Epithelial cell of proximal tubule (primary cell): ENCODE measurements at regions not wholly inside any gene's neighbourhood (a gene's known extent, or its start where the extent isn't known, plus 50 kb on each side); places are given as distances from the start of the nearest gene placed in this dataset.
"Not testable (repeated sequence)": the region's sequence is repeated elsewhere in the genome, so short reads cannot be mapped to it uniquely, and the experiment has no call there.

Source experiments
- DNase-seq: peaks from one replicate; pipeline ENCODE4 v3.0.0-alpha.2; 2011; ENCODE audit warnings: low read depth
- H3K4me3 ChIP-seq: 2 replicates; pipeline ENCODE4 v1.5.1; 2011; ENCODE audit warnings: low read depth, mild to moderate bottlenecking, low read length
- CTCF ChIP-seq: conservative IDR thresholded peaks from 2 replicates; pipeline ENCODE4 v1.5.1; 2012; ENCODE audit warnings: low read depth, mild to moderate bottlenecking, low read length

DNA sequence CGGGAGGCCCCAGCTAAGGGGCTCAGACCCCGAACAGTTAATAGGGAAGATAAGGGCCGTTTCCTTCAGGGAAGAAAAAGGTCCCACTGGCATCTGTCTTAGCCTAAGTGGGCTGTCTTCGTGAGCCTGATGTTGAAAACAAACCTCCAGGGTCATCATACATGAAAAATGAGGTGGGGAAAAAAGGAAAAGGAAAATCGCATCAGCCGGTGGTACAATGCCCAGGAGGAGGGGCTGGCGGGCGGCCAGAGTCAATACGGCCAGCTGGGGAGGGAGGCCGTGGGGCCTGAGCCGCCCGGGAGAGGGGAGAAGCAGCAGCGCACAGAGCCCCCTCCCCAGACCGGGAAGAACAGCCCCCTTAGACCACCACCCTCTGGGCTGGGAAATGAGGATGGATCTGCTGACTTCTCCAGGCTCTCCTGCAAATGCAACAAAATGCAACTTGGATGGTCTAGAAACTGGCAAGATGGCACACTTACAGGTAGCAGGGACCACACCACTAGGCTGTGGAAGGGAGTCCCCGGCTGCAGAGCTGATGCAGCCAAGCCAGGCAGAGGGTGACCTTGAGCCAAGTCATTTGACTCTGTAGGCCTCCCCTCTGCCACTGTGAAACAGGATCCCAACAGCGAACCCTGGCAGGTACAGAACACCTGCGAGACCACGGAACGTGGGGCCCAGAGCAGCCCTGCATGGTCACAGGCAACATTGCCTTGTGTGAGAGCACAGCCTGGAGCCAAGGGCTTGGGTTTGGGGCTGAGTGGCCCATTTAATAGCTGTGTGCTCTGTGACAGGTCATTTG lies 448.5 kb downstream of the SOX9 start:
- no peak for DNase-seq
- H3K4me3 ChIP-seq, result no peak overlapping the region
- TF ChIP-seq CTCF, result no peak

DNA sequence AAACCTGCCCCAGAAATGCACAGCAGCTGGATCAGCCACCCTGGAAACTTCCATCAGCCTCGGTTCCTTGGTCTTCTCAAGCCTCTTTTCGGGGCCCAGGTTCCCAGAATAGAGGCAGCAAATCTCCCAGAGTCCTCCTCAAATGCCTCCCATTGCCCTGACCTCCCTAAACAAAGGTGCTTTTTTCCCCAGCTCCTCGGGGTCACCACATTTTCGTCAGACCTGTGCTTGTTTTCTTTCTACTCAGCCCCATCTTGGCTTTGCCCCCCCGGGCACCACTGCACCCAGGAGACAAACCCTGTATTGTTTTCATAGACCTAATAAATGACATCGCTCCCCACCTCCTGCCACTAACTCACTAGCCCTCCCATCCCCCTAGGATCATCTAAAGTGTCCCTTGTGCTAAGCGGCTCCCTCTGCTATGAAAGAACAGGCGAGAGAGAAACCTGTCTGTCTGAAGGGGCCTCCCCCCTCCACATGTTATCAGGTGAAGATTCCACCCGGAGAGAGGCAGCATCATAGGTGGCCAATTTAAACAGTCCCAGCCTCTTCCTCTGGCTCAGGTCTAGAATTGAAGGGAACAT lies 451.1 kb downstream of the SOX9 start:
- no peak overlapping the region for H3K4me3 ChIP-seq
- TF ChIP-seq CTCF, result no peak
- no peak for DNase-seq

- TF ChIP-seq CTCF, result no peak
- DNase-seq, result no peak
- H3K4me3 ChIP-seq, result no peak overlapping the region
Observed at GRCh38 chr17:72572604-72573491, 452.0 kb downstream of the SOX9 start.

GRCh38 chr17:72573492-72573801 lies 452.6 kb downstream of the SOX9 start:
- not testable (repeated sequence) for H3K4me3 ChIP-seq, DNase-seq

- no peak for DNase-seq
- TF ChIP-seq CTCF, result no peak
- H3K4me3 ChIP-seq, result no peak overlapping the region
Observed at GRCh38 chr17:72574675-72575510, 454.1 kb downstream of the SOX9 start.

GRCh38 chr17:72575542-72576233 lies 454.9 kb downstream of the SOX9 start:
- TF ChIP-seq CTCF, result no peak
- no peak for DNase-seq

More at GRCh38 chr17:72575542-72576233, 454.9 kb downstream of the SOX9 start:
- no peak overlapping the region for H3K4me3 ChIP-seq
